ENCODE measurements at regions not wholly inside any gene's neighbourhood (a gene's known extent, or its start where the extent isn't known, plus 50 kb on each side); places are given as distances from the start of the nearest gene placed in this dataset.

GRCh38 chr14:81694419-81694818 lies 160.8 kb upstream of the SEL1L start:
- in situ Hi-C loops (cut with MboI; ENCODE audit: low pct_unique_long_range_greater_than_20kb, low sequenced_read_pairs, unreplicated experiment), result no loop called here
- DNase-seq (ENCODE audit: low spot score), result no peak
- TF ChIP-seq, protein P1, sequence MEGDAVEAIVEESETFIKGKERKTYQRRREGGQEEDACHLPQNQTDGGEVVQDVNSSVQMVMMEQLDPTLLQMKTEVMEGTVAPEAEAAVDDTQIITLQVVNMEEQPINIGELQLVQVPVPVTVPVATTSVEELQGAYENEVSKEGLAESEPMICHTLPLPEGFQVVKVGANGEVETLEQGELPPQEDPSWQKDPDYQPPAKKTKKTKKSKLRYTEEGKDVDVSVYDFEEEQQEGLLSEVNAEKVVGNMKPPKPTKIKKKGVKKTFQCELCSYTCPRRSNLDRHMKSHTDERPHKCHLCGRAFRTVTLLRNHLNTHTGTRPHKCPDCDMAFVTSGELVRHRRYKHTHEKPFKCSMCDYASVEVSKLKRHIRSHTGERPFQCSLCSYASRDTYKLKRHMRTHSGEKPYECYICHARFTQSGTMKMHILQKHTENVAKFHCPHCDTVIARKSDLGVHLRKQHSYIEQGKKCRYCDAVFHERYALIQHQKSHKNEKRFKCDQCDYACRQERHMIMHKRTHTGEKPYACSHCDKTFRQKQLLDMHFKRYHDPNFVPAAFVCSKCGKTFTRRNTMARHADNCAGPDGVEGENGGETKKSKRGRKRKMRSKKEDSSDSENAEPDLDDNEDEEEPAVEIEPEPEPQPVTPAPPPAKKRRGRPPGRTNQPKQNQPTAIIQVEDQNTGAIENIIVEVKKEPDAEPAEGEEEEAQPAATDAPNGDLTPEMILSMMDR (IDR thresholded peaks at IDR 0.05; ENCODE audit: extremely low read depth, insufficient read depth, missing control alignments), result no peak

GRCh38 chr14:81709681-81710080 lies 176.0 kb upstream of the SEL1L start:
- TF ChIP-seq, protein P1 (IDR thresholded peaks at IDR 0.05; ENCODE audit: extremely low read depth, insufficient read depth, missing control alignments), result no peak
- no peak for DNase-seq (ENCODE audit: low spot score)
- in situ Hi-C loops (cut with MboI; ENCODE audit: low pct_unique_long_range_greater_than_20kb, low sequenced_read_pairs, unreplicated experiment), result no loop called here

GRCh38 chr14:81710232-81710845 lies 176.7 kb upstream of the SEL1L start:
- TF ChIP-seq, protein P1 (IDR thresholded peaks at IDR 0.05; ENCODE audit: extremely low read depth, insufficient read depth, missing control alignments), result peak; percentile 74
- in situ Hi-C loops (cut with MboI; ENCODE audit: low pct_unique_long_range_greater_than_20kb, low sequenced_read_pairs, unreplicated experiment), result no loop called here
- no peak for DNase-seq (ENCODE audit: low spot score)

GRCh38 chr14:81715731-81716130 lies 182.1 kb upstream of the SEL1L start:
- in situ Hi-C loops (cut with MboI; ENCODE audit: low pct_unique_long_range_greater_than_20kb, low sequenced_read_pairs, unreplicated experiment), result no loop called here
- TF ChIP-seq, protein P1 (IDR thresholded peaks at IDR 0.05; ENCODE audit: extremely low read depth, insufficient read depth, missing control alignments), result no peak
- DNase-seq (ENCODE audit: low spot score), result no peak

GRCh38 chr14:81716953-81717352 lies 183.3 kb upstream of the SEL1L start:
- in situ Hi-C loops (cut with MboI; ENCODE audit: low pct_unique_long_range_greater_than_20kb, low sequenced_read_pairs, unreplicated experiment), result no loop called here
- TF ChIP-seq, protein P1 (IDR thresholded peaks at IDR 0.05; ENCODE audit: extremely low read depth, insufficient read depth, missing control alignments), result no peak
- no peak for DNase-seq (ENCODE audit: low spot score)

DNA sequence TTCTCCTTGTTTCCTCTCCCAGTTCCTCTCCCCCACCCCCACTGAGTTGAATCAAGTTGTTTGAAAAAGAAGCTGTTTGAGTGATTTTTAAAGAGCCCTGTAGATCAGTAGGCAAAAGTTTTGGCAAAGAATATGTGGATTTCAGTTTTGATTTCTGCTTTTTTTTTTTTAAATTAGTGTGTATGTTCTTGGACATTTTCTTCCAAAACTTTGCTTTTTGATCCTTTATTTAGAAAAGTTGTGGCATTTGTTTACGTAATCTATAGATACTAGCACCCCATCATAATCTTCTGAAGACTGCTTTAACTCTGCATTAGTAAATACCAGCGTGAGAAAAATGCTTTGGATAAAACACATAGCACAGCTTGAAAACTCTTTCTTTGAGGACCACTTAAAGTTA lies 190.3 kb upstream of the SEL1L start:
- DNase-seq (ENCODE audit: low spot score), result no peak
- TF ChIP-seq, protein P1 (IDR thresholded peaks at IDR 0.05; ENCODE audit: extremely low read depth, insufficient read depth, missing control alignments), result no peak
- in situ Hi-C loops (cut with MboI; ENCODE audit: low pct_unique_long_range_greater_than_20kb, low sequenced_read_pairs, unreplicated experiment), result no loop called here
